ENCODE measurements at regions not wholly inside any gene's neighbourhood (a gene's known extent, or its start where the extent isn't known, plus 50 kb on each side); places are given as distances from the start of the nearest gene placed in this dataset.
"Not testable (repeated sequence)": the region's sequence is repeated elsewhere in the genome, so short reads cannot be mapped to it uniquely, and the experiment has no call there.

GRCh38 chr14:53742233-53742620, 214.4 kb downstream of the BMP4 start:
- DNase-seq (ENCODE audit: low spot score), result no peak

- no peak for DNase-seq (ENCODE audit: low spot score)
Measured at GRCh38 chr14:53741479-53742232, 215.0 kb downstream of the BMP4 start.

GRCh38 chr14:53740570-53740969, 216.1 kb downstream of the BMP4 start:
- no peak for DNase-seq (ENCODE audit: low spot score)

GRCh38 chr14:53735916-53736315, 220.7 kb downstream of the BMP4 start:
- no peak for DNase-seq (ENCODE audit: low spot score)

GRCh38 chr14:53723221-53723620, 233.4 kb downstream of the BMP4 start:
- DNase-seq (ENCODE audit: low spot score), result no peak

GRCh38 chr14:53719536-53719935, 237.1 kb downstream of the BMP4 start:
- DNase-seq (ENCODE audit: low spot score), result no peak

GRCh38 chr14:53716578-53716977, 240.0 kb downstream of the BMP4 start:
- no peak for DNase-seq (ENCODE audit: low spot score)

- DNase-seq (ENCODE audit: low spot score), result peak; percentile 3
Measured at GRCh38 chr14:53715193-53715721, 241.4 kb downstream of the BMP4 start.

- no peak for DNase-seq (ENCODE audit: low spot score)
Measured at GRCh38 chr14:53714495-53715192, 242.0 kb downstream of the BMP4 start.

- DNase-seq (ENCODE audit: low spot score), result not testable (repeated sequence)
Measured at GRCh38 chr14:53712901-53713300, 243.7 kb downstream of the BMP4 start.

- DNase-seq (ENCODE audit: low spot score), result no peak
Measured at GRCh38 chr14:53711205-53711604, 245.4 kb downstream of the BMP4 start.

- no peak for DNase-seq (ENCODE audit: low spot score)
Measured at GRCh38 chr14:53710615-53711014, 246.0 kb downstream of the BMP4 start.

GRCh38 chr14:53709381-53709780, 247.2 kb downstream of the BMP4 start:
- no peak for DNase-seq (ENCODE audit: low spot score)

- DNase-seq (ENCODE audit: low spot score), result no peak
Measured at GRCh38 chr14:53703457-53703856, 253.2 kb downstream of the BMP4 start.

GRCh38 chr14:53701108-53701875, 255.3 kb downstream of the BMP4 start:
- DNase-seq (ENCODE audit: low spot score), result no peak

GRCh38 chr14:53696217-53696965, 260.2 kb downstream of the BMP4 start:
- no peak for DNase-seq (ENCODE audit: low spot score)

GRCh38 chr14:53695692-53696214, 260.9 kb downstream of the BMP4 start:
- DNase-seq (ENCODE audit: low spot score), result no peak

- no peak for DNase-seq (ENCODE audit: low spot score)
Measured at GRCh38 chr14:53692885-53693284, 263.7 kb downstream of the BMP4 start.

GRCh38 chr14:53692451-53692850, 264.2 kb downstream of the BMP4 start:
- no peak for DNase-seq (ENCODE audit: low spot score)

GRCh38 chr14:53683229-53683628, 273.4 kb downstream of the BMP4 start:
- no peak for DNase-seq (ENCODE audit: low spot score)

- DNase-seq (ENCODE audit: low spot score), result no peak
Measured at GRCh38 chr14:53672526-53672925, 284.1 kb downstream of the BMP4 start.

GRCh38 chr14:53670701-53671100, 285.9 kb downstream of the BMP4 start:
- no peak for DNase-seq (ENCODE audit: low spot score)
